ENCODE measurements at regions not wholly inside any gene's neighbourhood (a gene's known extent, or its start where the extent isn't known, plus 50 kb on each side); places are given as distances from the start of the nearest gene placed in this dataset.
A peak's percentile ranks its signal among the peaks of the same experiment; 100 is the strongest.
"Not testable (repeated sequence)": the region's sequence is repeated elsewhere in the genome, so short reads cannot be mapped to it uniquely, and the experiment has no call there.

DNA sequence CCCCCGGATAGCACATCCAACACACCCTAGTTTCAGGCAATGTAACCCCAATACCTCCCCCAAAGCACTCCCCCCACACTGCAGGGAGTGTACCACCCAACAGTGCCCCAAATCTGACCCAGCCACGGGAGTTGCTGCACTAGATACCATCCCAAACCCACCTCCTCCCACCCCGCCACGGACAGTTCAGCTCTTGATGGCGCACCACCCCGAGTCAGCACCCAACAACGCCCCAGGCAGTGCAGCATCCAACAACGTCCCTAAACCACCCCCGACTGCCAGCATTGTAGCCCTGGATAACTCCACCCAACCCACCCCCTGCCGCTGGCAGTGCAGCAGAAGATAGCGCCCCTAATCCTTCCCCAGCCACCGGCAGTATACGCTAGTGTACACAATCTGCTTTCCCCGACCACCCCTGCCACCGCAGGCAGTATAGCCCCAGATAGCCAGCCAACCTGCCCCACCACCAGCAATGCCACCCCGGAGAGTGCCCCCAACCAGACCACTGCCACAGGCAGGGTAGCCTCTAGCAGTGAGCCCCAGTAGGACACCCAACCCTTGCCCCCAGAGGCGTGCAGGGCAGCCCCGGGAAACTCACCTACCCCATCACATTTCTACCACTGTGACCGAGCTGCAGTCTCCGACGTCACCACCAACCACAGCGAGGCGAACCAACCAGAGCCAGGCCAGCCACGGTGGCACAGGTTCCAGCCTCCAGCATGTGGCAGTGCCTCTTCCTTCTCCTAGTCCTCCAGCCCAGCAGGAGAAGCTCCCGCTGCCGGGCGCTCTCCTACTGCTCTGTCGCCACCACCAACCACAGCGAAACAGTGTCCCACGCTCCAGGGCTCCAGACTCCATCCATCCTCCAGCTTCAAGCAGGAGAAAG lies 178.1 kb downstream of the POTEB3 start:
- DNase-seq: no peak

DNA sequence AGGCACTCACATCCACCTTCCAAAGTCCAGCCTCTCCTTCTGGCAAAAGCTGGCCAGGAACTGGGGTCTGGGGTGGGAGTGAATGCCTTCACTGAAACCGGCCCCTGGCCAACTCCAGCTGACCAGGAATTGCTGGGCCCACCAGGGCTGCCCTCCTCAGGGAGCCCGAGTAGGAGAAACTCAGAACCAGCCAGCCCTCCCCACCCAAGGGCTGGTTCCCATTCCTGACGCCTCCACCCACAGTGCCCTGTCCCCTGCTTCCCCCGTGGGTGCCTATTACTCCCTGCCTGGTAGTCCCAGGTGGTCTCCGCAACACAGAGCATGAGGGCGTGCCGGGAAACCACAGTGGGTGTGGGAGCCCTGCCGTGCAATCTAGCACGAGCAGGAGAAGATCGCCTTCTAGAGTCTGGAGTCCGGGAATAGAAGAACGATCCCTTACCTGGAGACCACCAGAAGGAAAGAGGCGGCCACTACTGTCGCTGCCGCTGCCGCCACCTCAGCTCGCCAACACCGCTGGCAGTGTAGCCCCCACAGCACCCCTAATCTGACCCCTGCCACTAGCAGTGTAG lies 178.8 kb downstream of the POTEB3 start:
- DNase-seq: peak in 1 of 2 donors; percentile 3

- DNase-seq: no peak
Observed at GRCh38 chr15:21260966-21261395, 179.3 kb downstream of the POTEB3 start.

DNA sequence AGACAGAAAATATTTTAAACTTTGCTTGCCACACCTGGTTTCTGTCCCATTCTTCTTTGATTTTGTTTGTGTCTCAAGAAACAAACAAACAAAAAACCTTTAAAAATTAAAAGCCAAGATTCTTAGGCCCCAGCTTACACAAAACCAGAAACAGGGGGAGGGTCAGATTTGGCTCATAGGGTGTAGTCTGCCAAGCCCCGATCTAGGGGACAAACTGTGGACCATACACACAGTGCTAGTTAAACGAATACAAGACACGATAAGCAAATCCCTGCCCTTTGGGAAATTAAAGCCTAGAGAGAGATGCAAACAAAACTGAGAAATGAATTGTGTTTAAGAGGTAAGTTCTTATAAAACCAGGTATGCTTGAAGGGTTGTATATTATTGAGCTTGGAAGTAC lies 181.7 kb downstream of the POTEB3 start:
- not testable (repeated sequence) for DNase-seq

- not testable (repeated sequence) for DNase-seq
Observed at GRCh38 chr15:21249508-21250019, 190.7 kb downstream of the POTEB3 start.

All from inflammatory macrophage (primary cell).